IMR-90 (cell line): ENCODE measurements at regions not wholly inside any gene's neighbourhood (a gene's known extent, or its start where the extent isn't known, plus 50 kb on each side); places are given as distances from the start of the nearest gene placed in this dataset.

Experiments
- ATAC-seq: fragments of 200-7000 bp; cut with Tn5 transposase; 2 replicates; pipeline ENCODE4 v1.9.1; 2020; ENCODE audit warnings: low read depth, mild to moderate bottlenecking, moderate library complexity
- BruUV-seq: library from RNA; stranded (reverse); fragments of 400-500 nt; replicated peaks from 2 replicates; lab custom pipeline; 2021; lab: Mats Ljungman, UMichigan
- CTCF ChIA-PET: fragments of 300-600 bp; formaldehyde crosslinking; extraction: SDS; loops from one replicate; lab custom pipeline; 2021; ENCODE audit warnings: antibody characterized with exemption; lab: Yijun Ruan, JAX
- POLR2A ChIA-PET: fragments of 300-600 bp; sonication (Branson Sonifier 250); formaldehyde crosslinking; loops from one replicate; lab custom pipeline; 2022; ENCODE audit warnings: antibody characterized with exemption; ENCODE audit not compliant: unreplicated experiment; lab: Charles Lee
- DNase-seq: peaks from one replicate; pipeline ENCODE4 v3.0.0; 2013
- H2AFZ ChIP-seq: replicated peaks from 2 replicates; pipeline ENCODE3; 2013; ENCODE audit warnings: low read length, mild to moderate bottlenecking; ENCODE audit not compliant: poor library complexity
- H2AK5ac ChIP-seq: 2 replicates; pipeline ENCODE4 v1.6.1; 2013; ENCODE audit warnings: low read depth, low read length, inconsistent platforms
- H2AK9ac ChIP-seq: replicated peaks from 2 replicates; pipeline ENCODE3; 2013; ENCODE audit warnings: mild to moderate bottlenecking, low read depth, low read length, moderate library complexity; ENCODE audit not compliant: poor library complexity
- H2BK120ac ChIP-seq: 2 replicates; pipeline ENCODE4 v1.6.1; 2013; ENCODE audit warnings: low read depth, low read length, inconsistent platforms
- H2BK15ac ChIP-seq: 3 replicates; pipeline ENCODE4 v1.6.1; 2013; ENCODE audit warnings: low read depth, low read length, inconsistent platforms
- H2BK20ac ChIP-seq: 2 replicates; pipeline ENCODE4 v1.6.1; 2013; ENCODE audit warnings: low read depth, mild to moderate bottlenecking, inconsistent platforms, low read length, moderate library complexity
- H2BK5ac ChIP-seq: 2 replicates; pipeline ENCODE4 v1.6.1; 2013; ENCODE audit warnings: mild to moderate bottlenecking, low read depth, low read length, inconsistent platforms; ENCODE audit not compliant: poor library complexity, severe bottlenecking
- H3K14ac ChIP-seq: replicated peaks from 2 replicates; pipeline ENCODE4 v1.6.1; 2013; ENCODE audit warnings: low read depth, low read length, inconsistent platforms
- H3K18ac ChIP-seq: 2 replicates; pipeline ENCODE4 v1.6.1; 2013; ENCODE audit warnings: low read depth, low read length, control low read depth
- H3K23ac ChIP-seq: 2 replicates; pipeline ENCODE4 v1.6.1; 2013; ENCODE audit warnings: low read depth, low read length, inconsistent platforms
- H3K27ac ChIP-seq: 2 replicates; pipeline ENCODE4 v1.5.1; 2013; ENCODE audit warnings: mild to moderate bottlenecking, control low read depth, low read length; ENCODE audit not compliant: insufficient read depth
- H3K27me3 ChIP-seq: 2 replicates; pipeline ENCODE4 v1.6.1; 2013; ENCODE audit warnings: low read length; ENCODE audit not compliant: control insufficient read depth, insufficient read depth
- H3K36me3 ChIP-seq: 2 replicates; pipeline ENCODE4 v1.6.1; 2013; ENCODE audit warnings: low read length, mixed read lengths; ENCODE audit not compliant: control insufficient read depth, insufficient read depth
- H3K4ac ChIP-seq: 2 replicates; pipeline ENCODE4 v1.6.1; 2013; ENCODE audit warnings: low read depth, low read length, inconsistent platforms
- H3K4me1 ChIP-seq: 2 replicates; pipeline ENCODE4 v1.6.1; 2013; ENCODE audit warnings: low read length, mixed read lengths; ENCODE audit not compliant: control insufficient read depth, insufficient read depth
- H3K4me2 ChIP-seq: 2 replicates; pipeline ENCODE4 v1.6.1; 2013; ENCODE audit warnings: low read depth, mild to moderate bottlenecking, control low read depth, low read length, moderate library complexity
- H3K4me3 ChIP-seq: 2 replicates; pipeline ENCODE4 v1.5.1; 2013; ENCODE audit warnings: low read depth, mild to moderate bottlenecking, control low read depth, low read length, moderate library complexity; ENCODE audit not compliant: insufficient read depth
- H3K56ac ChIP-seq: 2 replicates; pipeline ENCODE4 v1.6.1; 2013; ENCODE audit warnings: low read length, inconsistent platforms; ENCODE audit not compliant: insufficient read depth; ENCODE audit errors: extremely low read depth
- H3K79me1 ChIP-seq, 2 experiments: 2 replicates each; pipeline ENCODE4 v1.6.1; 2013; ENCODE audit warnings: low read length in 2 of 2, inconsistent platforms in 1 of 2, low read depth in 1 of 2
- H3K9ac ChIP-seq: 2 replicates; pipeline ENCODE4 v1.6.1; 2013; ENCODE audit warnings: low read depth, low read length, control low read depth
- H3K9me1 ChIP-seq: 2 replicates; pipeline ENCODE4 v1.6.1; 2013; ENCODE audit warnings: low read length, inconsistent platforms; ENCODE audit not compliant: insufficient read depth
- H3K9me3 ChIP-seq: 2 replicates; pipeline ENCODE4 v1.6.1; 2013; ENCODE audit warnings: low read length; ENCODE audit not compliant: control insufficient read depth, insufficient read depth
- H4K20me1 ChIP-seq: 2 replicates; pipeline ENCODE4 v1.6.1; 2013; ENCODE audit warnings: low read length, inconsistent platforms; ENCODE audit not compliant: insufficient read depth
- H4K5ac ChIP-seq: 2 replicates; pipeline ENCODE4 v1.6.1; 2013; ENCODE audit warnings: mild to moderate bottlenecking, low read depth, low read length, control low read depth
- H4K8ac ChIP-seq, 2 experiments: 2 replicates each; pipeline ENCODE4 v1.6.1; 2013; ENCODE audit warnings: low read depth in 2 of 2, low read length in 2 of 2, control low read depth in 1 of 2, inconsistent platforms in 1 of 2
- H4K91ac ChIP-seq: 2 replicates; pipeline ENCODE4 v1.6.1; 2013; ENCODE audit warnings: low read depth, low read length, inconsistent platforms; ENCODE audit not compliant: insufficient read depth
- BHLHE40 ChIP-seq: fragments of 150-350 bp; IDR thresholded peaks from 2 replicates; pipeline ENCODE4 v1.6.1; 2016; ENCODE audit warnings: mild to moderate bottlenecking, low read depth, low read length
- CEBPB ChIP-seq: IDR thresholded peaks from 2 replicates; pipeline ENCODE4 v1.6.1; 2012; ENCODE audit warnings: low read depth, low read length, improper control_type of control experiment
- CHD1 ChIP-seq: IDR thresholded peaks from 2 replicates; pipeline ENCODE4 v1.6.1; 2012; ENCODE audit warnings: low read depth, low read length, improper control_type of control experiment
- FOS ChIP-seq: fragments of 150-350 bp; IDR thresholded peaks from 2 replicates; pipeline ENCODE4 v1.6.1; 2016; ENCODE audit warnings: low read depth, low read length
- MAFK ChIP-seq: IDR thresholded peaks from 2 replicates; pipeline ENCODE4 v1.6.1; 2012; ENCODE audit warnings: low read depth, low read length, improper control_type of control experiment
- MAZ ChIP-seq: IDR thresholded peaks from 2 replicates; pipeline ENCODE4 v1.6.1; 2012; ENCODE audit warnings: low read depth, mild to moderate bottlenecking, low read length, improper control_type of control experiment, moderate library complexity, borderline replicate concordance
- MXI1 ChIP-seq: IDR thresholded peaks from 2 replicates; pipeline ENCODE4 v1.6.1; 2012; ENCODE audit warnings: low read depth, mild to moderate bottlenecking, low read length, moderate library complexity, borderline replicate concordance
- NFE2L2 ChIP-seq: fragments of 150-350 bp; IDR thresholded peaks from 2 replicates; pipeline ENCODE4 v1.6.1; 2016; ENCODE audit warnings: low read depth, mild to moderate bottlenecking, low read length
- POLR2A ChIP-seq: IDR thresholded peaks from 2 replicates; pipeline ENCODE4 v1.6.1; 2012; ENCODE audit warnings: mild to moderate bottlenecking, low read depth, low read length
- RAD21 ChIP-seq: IDR thresholded peaks from 2 replicates; pipeline ENCODE4 v1.6.1; 2012; ENCODE audit warnings: low read length, improper control_type of control experiment
- RCOR1 ChIP-seq: IDR thresholded peaks from 2 replicates; pipeline ENCODE4 v1.6.1; 2012; ENCODE audit warnings: mild to moderate bottlenecking, low read length, improper control_type of control experiment; ENCODE audit not compliant: insufficient replicate concordance
- RFX5 ChIP-seq: IDR thresholded peaks from 2 replicates; pipeline ENCODE4 v1.8.0; 2012; ENCODE audit warnings: low read depth, mild to moderate bottlenecking, low read length, moderate library complexity
- SMC3 ChIP-seq: fragments of 150-350 bp; IDR thresholded peaks from 2 replicates; pipeline ENCODE4 v1.6.1; 2016; ENCODE audit warnings: low read depth, mild to moderate bottlenecking, antibody characterized with exemption, low read length, moderate library complexity
- WGBS, 2 experiments: methylation state at CpG; one replicate each; pipeline versions ENCODE4 v1.1.5 to v1.1.7; 2013; ENCODE audit warnings: missing lambda C conversion rate in 2 of 2; ENCODE audit not compliant: insufficient read length in 1 of 2; ENCODE audit errors: extremely low coverage in 2 of 2; 5-methylcytosine and 5-hydroxymethylcytosine counted together
- dilution Hi-C: fragments of 300-500 bp; cut with HindIII; formaldehyde crosslinking; loops from one replicate; pipeline ENCODE4 v1.14.3; 2018; ENCODE audit warnings: low sequenced_read_pairs; ENCODE audit not compliant: unreplicated experiment
- in situ Hi-C: fragments of 300-500 bp; cut with MboI; formaldehyde crosslinking; loops from 3 replicates; pipeline ENCODE4 v1.14.3; 2019; ENCODE audit warnings: low sequenced_read_pairs, inconsistent platforms, mixed read lengths
- intact Hi-C: fragments of 100-400 bp; cut with micrococcal nuclease; formaldehyde crosslinking; loops from 2 replicates; pipeline ENCODE4 v1.10.0; 2022
- TF ChIP-seq, protein P1 (sequence below): fragments of 150-350 bp; IDR thresholded peaks from 2 replicates; pipeline ENCODE4 v1.6.1; 2016; ENCODE audit warnings: low read depth, mild to moderate bottlenecking, low read length, moderate library complexity, borderline replicate concordance
- TF ChIP-seq, protein P2 (sequence below): conservative IDR thresholded peaks from 2 replicates; pipeline ENCODE4 v1.5.1; 2012; ENCODE audit warnings: mild to moderate bottlenecking, low read depth, low read length, improper control_type of control experiment
- TF ChIP-seq, protein P3 (sequence below): fragments of 150-350 bp; IDR thresholded peaks from 2 replicates; pipeline ENCODE4 v1.6.1; 2017; ENCODE audit warnings: mild to moderate bottlenecking, antibody characterized with exemption, low read length, low read depth

DNA sequence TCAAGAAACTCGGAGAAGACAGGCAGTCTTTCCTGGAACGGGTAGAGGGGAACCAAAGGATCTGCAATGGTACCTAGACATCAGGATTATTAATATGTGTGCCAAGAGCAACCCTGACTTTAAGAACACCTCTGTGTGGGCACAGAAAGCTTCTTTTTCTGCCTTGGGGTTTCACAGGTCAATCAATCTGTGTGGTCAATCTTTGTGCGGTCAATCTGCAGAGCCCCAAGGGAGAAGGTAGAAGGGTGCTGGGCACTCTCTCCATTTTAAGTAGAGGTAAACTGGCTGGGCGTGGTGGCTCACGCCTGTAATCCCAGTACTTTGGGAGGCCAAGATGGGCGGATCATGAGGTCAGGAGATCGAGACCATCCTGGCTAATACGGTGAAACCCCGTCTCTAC is 100.7 kb downstream of the ARF6 start:
- H3K9me3 ChIP-seq: no peaks in the 10 kb centered on the region
- DNase-seq: no peak
- intact Hi-C loops: no loop called here
- peak overlapping the region; percentile 81; the same call in 1 of the 2 replicates for H3K14ac ChIP-seq
- peak overlapping the region; percentile 95 for H2BK15ac ChIP-seq
- H3K4ac ChIP-seq: peak overlapping the region; percentile 63; the same call in 1 of the 2 replicates
- H3K56ac ChIP-seq: peak overlapping the region; percentile 37; the same call in 1 of the 2 replicates
- no peaks in the 10 kb centered on the region for H4K20me1 ChIP-seq
- H4K5ac ChIP-seq: peak overlapping the region; percentile 76
- peak overlapping the region; percentile 74 for H2BK5ac ChIP-seq
- H3K9ac ChIP-seq: no peak overlapping the region
- peaks cover 14% of the 10 kb centered on the region for H3K4me1 ChIP-seq
- peak overlapping the region; percentile 68 for H4K91ac ChIP-seq
- peak overlapping the region; percentile 33 for H2AK9ac ChIP-seq
- H2AFZ ChIP-seq: no peak overlapping the region
- CTCF ChIA-PET: interaction anchor here (0.6 kb wide), 2 partner anchors 38 to 128 kb away, joined by 3 to 4 read pairs; no protein-coding TSS in a partner anchor
- no peak overlapping the region for H3K27ac ChIP-seq
- peak overlapping the region; percentile 93 for H3K23ac ChIP-seq
- no peak overlapping the region for H3K4me2 ChIP-seq
- no peaks in the 10 kb centered on the region for H3K27me3 ChIP-seq
- WGBS, 2 experiments: no CpG with 5 or more reads among the region's 9 CpGs
- in situ Hi-C loops: no loop called here
- peak overlapping the region; percentile 87; the same call in 1 of the 2 replicates for H3K18ac ChIP-seq
- H3K36me3 ChIP-seq: no peaks in the 10 kb centered on the region
- peak overlapping the region; percentile 81 for H2BK20ac ChIP-seq
- no peak overlapping the region for H3K4me3 ChIP-seq
- peak overlapping the region; percentile 62 to 79; a peak in 3 of 4 replicates for H4K8ac ChIP-seq
- BruUV-seq: no TSS peak
- POLR2A ChIA-PET: interaction anchor here (1.0 kb wide), 1 partner anchor 131 kb away, joined by 3 read pairs; no protein-coding TSS in a partner anchor
- H2BK120ac ChIP-seq: peak overlapping the region; percentile 90
- peaks cover 27% of the 10 kb centered on the region for H3K9me1 ChIP-seq
- ATAC-seq: no peak
- TF ChIP-seq BHLHE40 (no peak), MXI1 (no peak), MAZ (no peak), NFE2L2 (no peak), SMC3 (no peak), CHD1 (no peak), RAD21 (no peak), MAFK (no peak), POLR2A (no peak), CEBPB (no peak), FOS (no peak), RCOR1 (no peak), RFX5 (no peak)
- TF ChIP-seq, protein P1, sequence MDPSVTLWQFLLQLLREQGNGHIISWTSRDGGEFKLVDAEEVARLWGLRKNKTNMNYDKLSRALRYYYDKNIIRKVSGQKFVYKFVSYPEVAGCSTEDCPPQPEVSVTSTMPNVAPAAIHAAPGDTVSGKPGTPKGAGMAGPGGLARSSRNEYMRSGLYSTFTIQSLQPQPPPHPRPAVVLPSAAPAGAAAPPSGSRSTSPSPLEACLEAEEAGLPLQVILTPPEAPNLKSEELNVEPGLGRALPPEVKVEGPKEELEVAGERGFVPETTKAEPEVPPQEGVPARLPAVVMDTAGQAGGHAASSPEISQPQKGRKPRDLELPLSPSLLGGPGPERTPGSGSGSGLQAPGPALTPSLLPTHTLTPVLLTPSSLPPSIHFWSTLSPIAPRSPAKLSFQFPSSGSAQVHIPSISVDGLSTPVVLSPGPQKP: no peak
- TF ChIP-seq, protein P2, sequence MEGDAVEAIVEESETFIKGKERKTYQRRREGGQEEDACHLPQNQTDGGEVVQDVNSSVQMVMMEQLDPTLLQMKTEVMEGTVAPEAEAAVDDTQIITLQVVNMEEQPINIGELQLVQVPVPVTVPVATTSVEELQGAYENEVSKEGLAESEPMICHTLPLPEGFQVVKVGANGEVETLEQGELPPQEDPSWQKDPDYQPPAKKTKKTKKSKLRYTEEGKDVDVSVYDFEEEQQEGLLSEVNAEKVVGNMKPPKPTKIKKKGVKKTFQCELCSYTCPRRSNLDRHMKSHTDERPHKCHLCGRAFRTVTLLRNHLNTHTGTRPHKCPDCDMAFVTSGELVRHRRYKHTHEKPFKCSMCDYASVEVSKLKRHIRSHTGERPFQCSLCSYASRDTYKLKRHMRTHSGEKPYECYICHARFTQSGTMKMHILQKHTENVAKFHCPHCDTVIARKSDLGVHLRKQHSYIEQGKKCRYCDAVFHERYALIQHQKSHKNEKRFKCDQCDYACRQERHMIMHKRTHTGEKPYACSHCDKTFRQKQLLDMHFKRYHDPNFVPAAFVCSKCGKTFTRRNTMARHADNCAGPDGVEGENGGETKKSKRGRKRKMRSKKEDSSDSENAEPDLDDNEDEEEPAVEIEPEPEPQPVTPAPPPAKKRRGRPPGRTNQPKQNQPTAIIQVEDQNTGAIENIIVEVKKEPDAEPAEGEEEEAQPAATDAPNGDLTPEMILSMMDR: no peak
- TF ChIP-seq, protein P3, sequence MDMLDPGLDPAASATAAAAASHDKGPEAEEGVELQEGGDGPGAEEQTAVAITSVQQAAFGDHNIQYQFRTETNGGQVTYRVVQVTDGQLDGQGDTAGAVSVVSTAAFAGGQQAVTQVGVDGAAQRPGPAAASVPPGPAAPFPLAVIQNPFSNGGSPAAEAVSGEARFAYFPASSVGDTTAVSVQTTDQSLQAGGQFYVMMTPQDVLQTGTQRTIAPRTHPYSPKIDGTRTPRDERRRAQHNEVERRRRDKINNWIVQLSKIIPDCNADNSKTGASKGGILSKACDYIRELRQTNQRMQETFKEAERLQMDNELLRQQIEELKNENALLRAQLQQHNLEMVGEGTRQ: no peak
- peaks cover 0 to 3% of the 10 kb centered on the region in 2 experiments; a peak in 1 of 4 replicates for H3K79me1 ChIP-seq
- dilution Hi-C loops: loop anchor here (25.0 kb wide), 1 partner anchor 131 kb away; the partner anchor contains the start of gene NEMF
- H2AK5ac ChIP-seq: peak overlapping the region; percentile 66
